ENCODE measurements at regions not wholly inside any gene's neighbourhood (a gene's known extent, or its start where the extent isn't known, plus 50 kb on each side); places are given as distances from the start of the nearest gene placed in this dataset.

DNA sequence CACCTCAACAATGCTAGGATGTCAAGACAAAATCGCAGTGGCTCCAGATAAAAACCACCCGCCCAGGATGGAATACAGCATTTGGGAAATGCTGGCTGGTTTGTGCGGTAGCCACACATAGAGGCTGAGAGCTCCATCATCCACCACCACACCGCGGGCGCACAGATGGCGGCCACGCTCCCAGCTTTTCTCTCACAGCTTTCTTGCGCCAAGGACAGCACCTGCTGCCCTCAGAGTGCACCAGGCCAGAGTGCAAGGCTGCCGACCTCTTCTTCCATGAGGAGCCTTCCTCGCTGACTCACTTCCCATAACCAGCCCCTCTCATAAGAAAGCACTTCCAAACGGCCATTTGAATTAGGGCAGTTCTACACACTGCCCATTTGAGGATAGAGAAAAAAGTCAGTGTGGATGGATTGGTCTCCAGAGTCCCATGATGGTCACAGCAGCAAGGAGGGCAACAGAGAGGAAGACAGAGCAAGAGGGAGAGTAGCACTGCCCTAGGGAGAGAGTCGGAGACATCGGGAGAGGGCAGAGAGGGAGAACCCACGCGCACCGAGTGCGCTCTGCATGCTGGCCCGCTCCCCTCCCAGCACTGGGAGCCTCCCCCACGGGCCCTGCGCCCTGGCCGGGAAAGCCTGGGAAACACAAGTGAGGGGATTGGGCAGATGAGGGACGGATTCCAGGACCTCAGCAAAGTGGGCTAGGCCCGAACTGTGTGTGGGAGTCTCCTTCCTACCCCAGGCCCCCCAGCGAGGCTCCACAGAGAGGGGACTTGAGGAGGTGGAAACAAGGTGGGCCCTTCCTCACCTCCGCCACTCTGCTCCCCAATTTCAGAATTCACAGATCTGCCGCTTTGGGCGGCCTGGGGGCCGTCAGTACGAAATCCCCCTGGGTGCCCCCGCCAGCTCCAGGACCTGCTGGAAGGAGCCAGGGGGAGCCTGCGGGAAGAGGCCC, 156.9 kb downstream of the USP12 start:
- Histone ChIP-seq H3K27ac (no peak overlapping the region), H2AFZ (no peak overlapping the region), H3K27me3 (no peaks in the 10 kb centered on the region), H3K36me3 (replicated peaks; ENCODE audit: insufficient read depth, low read depth) (no peaks in the 10 kb centered on the region), H3K4me1 (ENCODE audit: insufficient read depth) (peaks cover 7% of the 10 kb centered on the region), H3K4me3 (no peak overlapping the region), H3K9me3 (ENCODE audit: low read depth) (no peaks in the 10 kb centered on the region), H3K9me2 (replicated peaks; ENCODE audit: insufficient read depth) (no peaks in the 10 kb centered on the region), H3K79me2 (no peaks in the 10 kb centered on the region), H4K20me1 (ENCODE audit: insufficient read depth, poor library complexity, severe bottlenecking) (no peaks in the 10 kb centered on the region), H3K4me2 (no peak overlapping the region)
- TF ChIP-seq, protein P1, sequence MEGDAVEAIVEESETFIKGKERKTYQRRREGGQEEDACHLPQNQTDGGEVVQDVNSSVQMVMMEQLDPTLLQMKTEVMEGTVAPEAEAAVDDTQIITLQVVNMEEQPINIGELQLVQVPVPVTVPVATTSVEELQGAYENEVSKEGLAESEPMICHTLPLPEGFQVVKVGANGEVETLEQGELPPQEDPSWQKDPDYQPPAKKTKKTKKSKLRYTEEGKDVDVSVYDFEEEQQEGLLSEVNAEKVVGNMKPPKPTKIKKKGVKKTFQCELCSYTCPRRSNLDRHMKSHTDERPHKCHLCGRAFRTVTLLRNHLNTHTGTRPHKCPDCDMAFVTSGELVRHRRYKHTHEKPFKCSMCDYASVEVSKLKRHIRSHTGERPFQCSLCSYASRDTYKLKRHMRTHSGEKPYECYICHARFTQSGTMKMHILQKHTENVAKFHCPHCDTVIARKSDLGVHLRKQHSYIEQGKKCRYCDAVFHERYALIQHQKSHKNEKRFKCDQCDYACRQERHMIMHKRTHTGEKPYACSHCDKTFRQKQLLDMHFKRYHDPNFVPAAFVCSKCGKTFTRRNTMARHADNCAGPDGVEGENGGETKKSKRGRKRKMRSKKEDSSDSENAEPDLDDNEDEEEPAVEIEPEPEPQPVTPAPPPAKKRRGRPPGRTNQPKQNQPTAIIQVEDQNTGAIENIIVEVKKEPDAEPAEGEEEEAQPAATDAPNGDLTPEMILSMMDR (IDR thresholded peaks at IDR 0.05; ENCODE audit: poor library complexity) = no peak
- no peak for TF ChIP-seq EZH2phosphoT487 (IDR thresholded peaks at IDR 0.05; ENCODE audit: low read depth, severe bottlenecking, unreplicated experiment)
- TF ChIP-seq EZH2 (IDR thresholded peaks at IDR 0.05; ENCODE audit: borderline replicate concordance) = no peak
- no peak for DNase-seq (ENCODE audit: low spot score)
- WGBS (ENCODE audit: low lambda C conversion rate, missing lambda C conversion rate) = 93% methylated on average over 31 of the region's 32 CpGs

DNA sequence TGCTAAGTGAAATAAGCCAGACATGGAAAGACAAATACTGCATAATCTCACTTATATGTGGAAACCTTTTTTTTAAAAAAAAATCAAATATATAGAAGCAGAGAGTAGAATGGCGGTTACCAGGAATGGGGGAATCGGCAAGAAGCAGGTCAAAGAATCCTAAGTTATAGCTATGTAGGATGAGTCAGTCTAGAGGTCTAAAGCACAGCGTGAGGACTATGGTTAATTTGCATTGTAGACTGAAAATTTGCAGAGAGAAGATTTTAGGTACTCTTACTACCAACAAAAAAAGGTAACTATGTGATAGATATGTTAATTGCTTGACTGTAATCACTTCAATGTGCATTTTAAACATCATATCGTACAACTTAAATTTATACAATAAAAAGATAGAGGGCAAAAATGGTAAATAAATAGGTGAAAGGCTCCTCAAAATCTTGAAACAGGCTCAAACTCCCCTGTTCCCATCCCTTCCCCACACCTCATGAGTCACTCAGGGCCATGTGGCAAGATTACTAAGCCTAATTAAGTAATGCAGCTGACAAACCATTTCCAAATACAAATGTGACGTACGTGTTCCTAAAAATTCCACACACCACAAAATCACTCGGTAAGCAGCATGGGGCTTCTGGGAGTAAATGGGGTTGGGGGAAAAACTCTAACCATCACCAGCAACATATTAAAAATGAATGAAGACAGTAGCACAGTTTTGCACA, 159.0 kb downstream of the USP12 start:
- 85% methylated on average over 7 of the region's 7 CpGs for WGBS (ENCODE audit: low lambda C conversion rate, missing lambda C conversion rate)
- peaks cover 3% of the 10 kb centered on the region for H3K27me3 ChIP-seq
- H4K20me1 ChIP-seq (ENCODE audit: insufficient read depth, poor library complexity, severe bottlenecking) = no peaks in the 10 kb centered on the region

DNA sequence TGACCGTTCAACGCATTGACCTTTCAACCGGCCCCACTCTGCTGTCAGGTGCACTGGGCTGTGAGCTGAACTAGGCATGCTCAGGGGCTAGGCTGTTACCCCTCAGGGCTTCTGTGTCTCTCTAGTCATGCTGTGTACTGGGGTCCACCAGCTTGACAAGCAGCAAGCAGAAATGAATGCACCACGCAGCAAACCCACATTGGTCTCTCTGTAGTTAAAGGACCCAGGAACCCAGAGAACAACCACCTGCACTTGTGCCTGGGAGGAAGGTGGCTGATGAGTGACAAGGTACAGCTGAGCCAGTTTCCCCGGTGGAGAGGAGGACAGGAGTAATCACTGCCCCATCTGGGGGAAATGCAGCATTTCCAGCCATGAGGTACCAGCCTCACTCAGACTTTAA, 159.9 kb downstream of the USP12 start:
- H2AFZ ChIP-seq = no peak overlapping the region
- TF ChIP-seq EZH2 (IDR thresholded peaks at IDR 0.05; ENCODE audit: borderline replicate concordance) = no peak
- TF ChIP-seq, protein P1 (IDR thresholded peaks at IDR 0.05; ENCODE audit: poor library complexity) = no peak
- TF ChIP-seq EZH2phosphoT487 (IDR thresholded peaks at IDR 0.05; ENCODE audit: low read depth, severe bottlenecking, unreplicated experiment) = no peak
- WGBS (ENCODE audit: low lambda C conversion rate, missing lambda C conversion rate) = 56% methylated on average over 5 of the region's 5 CpGs
- H3K27me3 ChIP-seq = peaks cover 11% of the 10 kb centered on the region
- peaks cover 8% of the 10 kb centered on the region for H3K4me1 ChIP-seq (ENCODE audit: insufficient read depth)
- H3K9me2 ChIP-seq (replicated peaks; ENCODE audit: insufficient read depth) = no peaks in the 10 kb centered on the region
- no peak for DNase-seq (ENCODE audit: low spot score)
- no peaks in the 10 kb centered on the region for H3K9me3 ChIP-seq (ENCODE audit: low read depth)
- H3K4me2 ChIP-seq = no peak overlapping the region
- H3K36me3 ChIP-seq (replicated peaks; ENCODE audit: insufficient read depth, low read depth) = no peaks in the 10 kb centered on the region
- no peak overlapping the region for H3K27ac ChIP-seq
- no peaks in the 10 kb centered on the region for H3K79me2 ChIP-seq
- H4K20me1 ChIP-seq (ENCODE audit: insufficient read depth, poor library complexity, severe bottlenecking) = no peaks in the 10 kb centered on the region
- H3K4me3 ChIP-seq = no peak overlapping the region

More for the DNA sequence above, 159.0 kb downstream of the USP12 start:
- no peaks in the 10 kb centered on the region for H3K79me2 ChIP-seq
- no peak overlapping the region for H3K27ac ChIP-seq
- H2AFZ ChIP-seq = no peak overlapping the region
- no peaks in the 10 kb centered on the region for H3K9me3 ChIP-seq (ENCODE audit: low read depth)
- no peak for DNase-seq (ENCODE audit: low spot score)
- peaks cover 7% of the 10 kb centered on the region for H3K4me1 ChIP-seq (ENCODE audit: insufficient read depth)
- TF ChIP-seq, protein P1 (IDR thresholded peaks at IDR 0.05; ENCODE audit: poor library complexity) = no peak
- TF ChIP-seq EZH2phosphoT487 (IDR thresholded peaks at IDR 0.05; ENCODE audit: low read depth, severe bottlenecking, unreplicated experiment) = no peak
- no peak for TF ChIP-seq EZH2 (IDR thresholded peaks at IDR 0.05; ENCODE audit: borderline replicate concordance)
- H3K4me2 ChIP-seq = no peak overlapping the region
- H3K4me3 ChIP-seq = no peak overlapping the region
- no peaks in the 10 kb centered on the region for H3K9me2 ChIP-seq (replicated peaks; ENCODE audit: insufficient read depth)
- no peaks in the 10 kb centered on the region for H3K36me3 ChIP-seq (replicated peaks; ENCODE audit: insufficient read depth, low read depth)
